ENCODE measurements at regions not wholly inside any gene's neighbourhood (a gene's known extent, or its start where the extent isn't known, plus 50 kb on each side); places are given as distances from the start of the nearest gene placed in this dataset.

GRCh38 chr2:106963893-106964292 lies 77.9 kb upstream of the ST6GAL2 start:
- TF ChIP-seq, protein P1, sequence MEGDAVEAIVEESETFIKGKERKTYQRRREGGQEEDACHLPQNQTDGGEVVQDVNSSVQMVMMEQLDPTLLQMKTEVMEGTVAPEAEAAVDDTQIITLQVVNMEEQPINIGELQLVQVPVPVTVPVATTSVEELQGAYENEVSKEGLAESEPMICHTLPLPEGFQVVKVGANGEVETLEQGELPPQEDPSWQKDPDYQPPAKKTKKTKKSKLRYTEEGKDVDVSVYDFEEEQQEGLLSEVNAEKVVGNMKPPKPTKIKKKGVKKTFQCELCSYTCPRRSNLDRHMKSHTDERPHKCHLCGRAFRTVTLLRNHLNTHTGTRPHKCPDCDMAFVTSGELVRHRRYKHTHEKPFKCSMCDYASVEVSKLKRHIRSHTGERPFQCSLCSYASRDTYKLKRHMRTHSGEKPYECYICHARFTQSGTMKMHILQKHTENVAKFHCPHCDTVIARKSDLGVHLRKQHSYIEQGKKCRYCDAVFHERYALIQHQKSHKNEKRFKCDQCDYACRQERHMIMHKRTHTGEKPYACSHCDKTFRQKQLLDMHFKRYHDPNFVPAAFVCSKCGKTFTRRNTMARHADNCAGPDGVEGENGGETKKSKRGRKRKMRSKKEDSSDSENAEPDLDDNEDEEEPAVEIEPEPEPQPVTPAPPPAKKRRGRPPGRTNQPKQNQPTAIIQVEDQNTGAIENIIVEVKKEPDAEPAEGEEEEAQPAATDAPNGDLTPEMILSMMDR (IDR thresholded peaks at IDR 0.05), result no peak
- TF ChIP-seq POLR2A (IDR thresholded peaks at IDR 0.05; ENCODE audit: low read depth), result no peak
- TF ChIP-seq POLR2AphosphoS5 (IDR thresholded peaks at IDR 0.05), result no peak

All from esophagus muscularis mucosa (tissue), 3 donors.